GM18867 (cell line): ENCODE measurements at regions not wholly inside any gene's neighbourhood (a gene's known extent, or its start where the extent isn't known, plus 50 kb on each side); places are given as distances from the start of the nearest gene placed in this dataset.
"Not testable (repeated sequence)": the region's sequence is repeated elsewhere in the genome, so short reads cannot be mapped to it uniquely, and the experiment has no call there.

Source experiments
- ATAC-seq: cut with Tn5 transposase; IDR thresholded peaks from one replicate; pipeline ENCODE4 v1.9.1; 2021; ENCODE audit warnings: mild to moderate bottlenecking, moderate library complexity; ENCODE audit not compliant: unreplicated experiment

DNA sequence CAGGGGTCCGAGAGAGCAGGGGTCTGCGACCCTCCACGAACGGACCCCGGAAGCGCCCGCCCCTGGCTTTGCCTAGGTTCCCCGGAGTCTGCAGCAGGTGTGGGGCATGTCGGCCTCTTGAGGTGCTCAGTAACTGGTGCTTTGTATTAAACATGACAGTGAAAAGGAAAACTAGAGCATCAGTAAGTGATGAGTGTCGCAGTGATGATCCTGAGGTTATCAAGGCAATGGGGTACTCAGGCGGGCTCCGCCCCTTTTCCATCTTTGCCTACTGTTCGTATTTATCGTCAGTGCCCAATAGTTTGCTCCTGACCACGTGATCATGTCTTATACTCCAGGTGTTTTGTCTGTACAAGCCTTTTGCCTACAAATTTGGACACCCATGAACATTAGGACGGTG, 262.4 kb downstream of the ZNF37A start:
- ATAC-seq: peak; percentile 53

GRCh38 chr10:38362514-38362913, 268.4 kb downstream of the ZNF37A start:
- ATAC-seq: not testable (repeated sequence)

GRCh38 chr10:38364073-38364472, 269.9 kb downstream of the ZNF37A start:
- ATAC-seq: not testable (repeated sequence)

GRCh38 chr10:38365917-38366316, 271.8 kb downstream of the ZNF37A start:
- ATAC-seq: peak; percentile 75

DNA sequence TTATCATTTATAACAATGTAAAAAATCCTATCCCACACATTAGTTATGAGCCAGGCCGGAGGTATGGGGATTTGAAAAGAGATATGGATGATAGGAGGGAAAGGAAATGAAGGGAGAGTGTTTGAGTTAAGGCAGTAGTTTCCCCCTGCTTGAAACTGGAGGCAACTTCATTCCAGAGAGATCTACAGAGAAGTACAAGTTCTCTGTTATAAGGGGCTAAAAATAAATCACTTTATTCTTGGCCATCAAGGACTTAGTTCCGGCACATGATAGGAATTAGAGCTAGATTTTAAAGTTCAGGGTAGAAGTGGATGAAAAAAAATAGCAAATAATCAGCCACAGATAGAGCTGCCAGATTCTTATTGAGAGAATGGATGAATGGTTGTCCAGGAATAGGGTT, 289.7 kb downstream of the ZNF37A start:
- ATAC-seq: not testable (repeated sequence)

DNA sequence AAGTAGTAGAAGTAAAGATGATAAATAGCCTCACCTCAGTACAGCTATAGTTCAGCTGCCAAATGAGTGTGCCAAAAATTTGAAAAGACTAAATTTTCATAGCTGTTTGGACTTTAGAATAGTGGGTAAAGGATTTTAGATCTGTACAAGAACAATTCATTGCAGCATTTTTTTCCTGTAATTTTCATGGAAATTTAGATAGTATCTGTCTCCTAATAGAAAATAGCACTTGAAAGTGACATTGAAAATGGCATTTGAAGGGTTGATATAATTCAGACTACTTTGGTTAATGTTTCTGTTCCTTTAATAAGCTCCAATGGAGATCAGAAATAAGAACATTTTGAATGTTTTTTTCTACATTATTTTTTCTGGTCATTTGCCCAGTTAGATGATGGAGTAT, 292.7 kb downstream of the ZNF37A start:
- ATAC-seq: not testable (repeated sequence)

DNA sequence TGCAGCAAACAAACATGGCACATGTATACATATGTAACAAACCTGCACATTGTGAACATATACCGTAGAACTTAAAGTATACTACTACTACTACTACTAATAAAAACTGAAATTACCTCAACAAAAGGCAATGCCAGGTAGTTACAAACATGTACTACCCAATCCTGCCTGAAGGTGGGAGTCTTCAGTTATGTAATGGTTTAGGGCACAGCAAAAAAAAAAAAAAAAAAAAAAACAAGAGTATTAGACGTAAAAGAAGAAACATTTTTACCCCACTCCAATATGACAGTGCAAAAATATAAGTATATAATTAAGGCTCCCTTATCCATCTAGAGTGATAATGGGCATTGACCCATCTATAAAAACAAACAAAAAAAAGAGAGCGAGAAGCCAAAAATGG, 296.6 kb downstream of the ZNF37A start:
- peak; percentile 73 for ATAC-seq

DNA sequence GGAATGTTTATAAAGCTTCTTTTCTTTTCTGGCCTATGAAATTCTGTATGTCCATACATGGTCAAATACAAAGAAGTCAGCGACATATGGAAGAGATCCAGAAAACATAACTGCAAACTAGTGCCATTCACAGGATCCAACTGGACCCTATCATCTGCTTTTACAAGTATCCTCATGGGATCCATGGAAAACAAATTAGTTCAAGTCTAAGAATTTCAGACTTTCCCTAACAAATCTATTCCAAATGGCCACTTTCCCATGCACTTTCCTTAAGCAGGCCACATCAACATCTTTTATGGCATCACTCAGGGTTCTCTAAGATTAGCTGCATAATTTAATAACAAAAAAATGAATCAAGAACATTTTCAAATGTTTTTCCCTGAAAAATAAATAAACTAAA, 301.3 kb downstream of the ZNF37A start:
- not testable (repeated sequence) for ATAC-seq

DNA sequence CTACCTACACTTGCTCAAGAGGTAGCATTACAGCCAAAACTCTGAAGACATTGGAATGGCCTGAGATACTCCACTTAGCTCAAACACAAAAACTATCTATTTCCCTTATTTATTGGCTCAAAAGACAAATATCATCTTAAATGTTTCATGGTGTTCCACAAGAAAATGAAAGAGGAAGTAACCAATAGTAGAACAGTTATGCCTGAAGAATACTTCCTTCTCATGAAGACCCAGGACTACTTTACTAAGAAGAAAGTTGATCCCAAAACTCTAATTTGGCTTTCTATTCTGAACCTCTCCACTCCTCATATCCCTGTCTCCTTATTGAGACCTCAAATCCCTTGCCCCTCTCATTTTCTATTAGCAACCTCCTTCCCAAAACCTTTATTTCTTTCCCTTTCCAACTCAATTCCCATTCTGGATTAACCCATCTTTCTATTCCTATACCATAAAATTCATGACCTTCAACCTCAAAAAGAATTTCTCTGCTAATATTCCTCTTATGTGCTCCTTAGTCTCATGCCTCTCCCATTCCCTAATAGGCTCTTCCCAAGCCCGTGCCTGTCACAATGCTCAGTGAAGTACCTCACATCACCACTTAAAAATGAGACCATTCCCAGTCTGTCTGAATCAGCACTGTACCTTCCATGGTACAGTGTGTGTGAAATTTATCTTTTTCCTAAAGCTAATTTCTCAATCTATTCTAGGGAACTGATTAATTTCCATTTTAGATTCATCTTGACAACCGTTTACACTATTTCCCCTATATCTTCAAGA, 302.2 kb downstream of the ZNF37A start:
- ATAC-seq: not testable (repeated sequence)

DNA sequence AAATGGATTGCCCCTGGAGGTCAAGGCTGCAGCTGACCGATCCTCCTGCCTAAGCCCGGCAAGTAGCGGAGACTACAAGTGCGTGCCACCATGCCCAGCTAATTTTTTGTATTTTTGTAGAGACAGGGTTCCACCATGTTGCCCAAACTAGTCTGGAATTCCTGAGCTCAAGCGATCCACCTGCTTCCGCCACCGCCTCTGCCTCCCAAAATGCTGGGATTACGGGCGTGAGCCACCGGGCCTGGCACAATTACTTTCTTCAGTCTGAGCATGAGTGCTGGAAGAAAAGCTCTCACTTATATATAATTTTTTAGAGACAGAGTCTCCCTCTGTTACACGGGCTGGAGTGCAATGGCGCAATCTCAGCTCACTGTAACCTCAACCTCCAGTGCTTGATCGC, 307.4 kb downstream of the ZNF37A start:
- not testable (repeated sequence) for ATAC-seq

- ATAC-seq: peak; percentile 99
Measured at GRCh38 chr10:38402442-38403346, 308.6 kb downstream of the ZNF37A start.

GRCh38 chr10:38403347-38404117, 309.4 kb downstream of the ZNF37A start:
- ATAC-seq: not testable (repeated sequence)

DNA sequence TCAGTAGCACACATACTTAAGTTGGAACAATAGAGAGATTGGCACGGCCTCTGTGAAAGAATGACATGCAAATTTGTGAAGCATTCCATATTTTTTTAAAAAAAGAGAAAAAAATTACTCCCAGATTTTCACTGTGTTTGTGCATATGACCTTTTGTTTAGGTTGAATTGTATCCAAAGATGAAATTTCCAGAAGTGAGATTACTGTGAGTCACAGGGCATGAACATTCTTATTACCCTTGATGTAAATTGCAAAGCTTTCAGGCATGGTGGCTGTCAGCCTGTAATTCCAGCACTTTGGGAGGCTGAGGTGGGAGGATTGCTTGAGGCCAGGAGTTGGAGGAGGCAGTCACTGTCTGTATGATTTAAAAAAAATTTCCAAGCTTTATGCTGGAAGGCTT, 329.5 kb downstream of the ZNF37A start:
- ATAC-seq: not testable (repeated sequence)

DNA sequence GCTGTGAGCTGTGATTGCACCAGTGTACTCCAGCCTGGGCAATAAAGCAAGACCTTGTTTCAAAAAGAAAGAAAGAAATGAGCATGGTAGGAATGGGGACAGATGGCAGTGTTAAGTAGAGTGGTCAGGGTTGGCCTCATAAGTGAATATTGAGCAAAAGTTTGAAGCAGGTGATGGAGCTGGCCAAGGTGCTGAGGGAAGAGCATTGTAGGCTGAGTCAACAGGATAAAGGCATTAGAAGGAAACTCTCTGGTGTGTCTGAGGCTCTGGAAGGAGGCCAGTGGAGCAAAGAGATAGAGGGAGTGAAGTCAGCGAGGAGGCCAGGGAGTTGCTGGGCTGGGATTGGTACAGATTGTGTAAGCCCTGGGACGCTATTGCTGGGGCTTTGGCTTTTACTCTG, 336.1 kb downstream of the ZNF37A start:
- not testable (repeated sequence) for ATAC-seq

- not testable (repeated sequence) for ATAC-seq
Measured at GRCh38 chr10:38437359-38437758, 343.2 kb downstream of the ZNF37A start.

DNA sequence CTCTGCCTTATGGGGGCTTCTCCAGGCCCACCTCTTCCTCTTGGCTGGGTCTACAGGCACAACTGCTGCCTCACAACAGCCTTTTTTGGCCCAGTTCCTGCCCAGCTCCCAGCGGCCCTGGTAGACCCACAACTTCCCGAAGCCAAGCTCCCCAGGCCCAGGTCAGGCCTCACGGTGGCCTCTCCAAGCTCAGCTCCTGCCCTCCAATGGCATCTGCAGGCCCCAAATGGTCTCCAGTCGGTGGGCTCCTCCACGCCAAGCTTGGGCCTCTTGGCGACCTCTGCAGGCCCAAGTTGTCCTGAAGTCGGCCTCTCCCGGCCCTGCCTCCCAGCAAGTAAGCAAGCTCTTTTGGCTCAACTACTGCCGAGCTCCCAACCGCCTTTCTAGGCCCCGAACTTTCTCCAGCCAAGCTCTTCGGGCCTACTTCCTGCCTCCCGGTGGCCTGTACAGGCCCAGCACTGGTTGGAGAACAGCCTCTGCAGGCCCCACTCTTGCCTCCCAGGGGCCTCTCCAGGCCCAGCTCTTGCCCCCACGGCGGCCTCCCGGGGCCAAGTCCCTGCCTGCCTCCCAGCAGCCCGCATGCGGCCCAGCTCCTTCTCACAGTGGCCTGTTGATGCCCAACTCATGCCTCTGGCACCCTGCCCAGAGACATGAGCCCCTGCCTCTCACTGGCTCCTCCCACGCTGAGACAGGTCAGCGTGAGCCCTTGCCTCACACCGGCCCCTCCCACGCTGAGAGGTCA, 354.6 kb downstream of the ZNF37A start:
- not testable (repeated sequence) for ATAC-seq

DNA sequence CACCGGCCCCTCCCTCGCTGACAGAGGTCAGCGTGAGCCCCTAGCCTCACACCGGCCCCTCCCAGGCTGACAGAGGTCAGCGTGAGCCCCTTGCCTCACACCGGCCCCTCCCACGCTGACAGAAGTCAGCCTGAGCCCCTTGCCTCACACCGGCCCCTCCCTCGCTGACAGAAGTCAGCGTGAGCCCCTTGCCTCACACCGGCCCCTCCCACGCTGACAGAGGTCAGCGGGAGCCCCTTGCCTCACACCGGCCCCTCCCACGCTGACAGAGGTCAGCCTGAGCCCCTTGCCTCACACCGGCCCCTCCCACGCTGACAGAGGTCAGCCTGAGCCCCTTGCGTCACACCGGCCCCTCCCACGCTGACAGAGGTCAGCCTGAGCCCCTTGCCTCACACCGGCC, 355.5 kb downstream of the ZNF37A start:
- not testable (repeated sequence) for ATAC-seq

DNA sequence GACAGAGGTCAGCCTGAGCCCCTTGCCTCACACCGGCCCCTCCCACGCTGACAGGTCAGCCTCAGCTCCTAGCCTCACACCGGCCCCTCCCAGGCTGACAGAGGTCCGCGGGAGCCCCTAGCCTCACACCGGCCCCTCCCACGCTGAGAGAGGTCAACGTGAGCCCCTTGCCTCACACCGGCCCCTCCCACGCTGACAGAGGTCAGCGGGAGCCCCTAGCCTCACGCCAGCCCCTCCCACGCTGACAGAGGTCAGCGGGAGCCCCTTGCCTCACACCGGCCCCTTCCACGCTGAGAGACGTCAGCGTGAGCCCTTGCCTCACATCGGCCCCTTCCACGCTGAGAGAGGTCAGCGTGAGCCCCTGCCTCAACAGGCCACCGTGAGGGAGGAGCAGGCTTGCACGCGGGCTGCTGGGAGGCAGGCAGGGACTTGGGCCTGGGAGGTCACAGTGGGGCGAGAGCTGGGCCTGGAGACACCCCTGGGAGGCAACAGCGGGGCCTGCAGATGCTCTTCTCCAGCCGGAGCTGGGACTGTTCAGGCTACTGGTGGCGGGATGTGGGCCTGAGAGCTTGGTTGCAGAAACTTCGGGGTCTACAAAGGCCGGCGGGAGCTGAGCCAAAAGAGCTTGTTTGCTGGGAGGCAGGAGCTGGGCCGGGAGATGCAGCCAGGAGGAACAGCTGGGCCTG, 356.4 kb downstream of the ZNF37A start:
- not testable (repeated sequence) for ATAC-seq

DNA sequence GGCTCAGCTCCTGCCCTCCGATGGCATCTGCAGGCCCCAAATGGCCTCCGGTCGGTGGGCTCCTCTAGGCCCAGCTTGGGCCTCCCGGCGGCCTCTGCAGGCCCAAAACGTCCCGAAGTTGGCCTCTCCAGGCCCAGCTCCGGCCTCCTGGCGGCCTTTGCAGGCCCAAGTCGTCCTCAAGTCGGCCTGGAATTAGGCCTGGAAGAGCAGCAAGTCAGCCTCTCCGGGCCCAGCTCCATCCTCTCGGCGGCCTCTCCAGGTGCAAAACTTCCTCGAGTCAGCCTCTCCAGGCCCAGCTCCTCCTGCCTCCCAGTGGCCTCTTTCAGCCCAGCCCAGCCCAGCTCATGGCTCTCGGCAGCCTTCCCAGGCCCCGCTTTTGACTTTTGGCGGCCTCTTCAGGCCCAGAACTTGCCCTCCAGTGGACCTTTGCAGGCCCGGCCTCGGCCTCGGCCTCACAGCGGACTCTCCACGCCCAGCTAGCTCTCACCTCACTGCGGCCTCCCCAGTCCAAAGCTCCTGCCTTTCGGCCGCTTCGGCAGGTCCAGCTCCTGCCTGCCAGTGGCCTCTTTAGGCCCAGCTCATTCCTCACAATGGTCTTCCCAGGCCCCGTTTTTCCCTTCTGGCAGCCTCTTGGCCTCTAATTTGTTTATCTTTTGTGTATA, 357.3 kb downstream of the ZNF37A start:
- not testable (repeated sequence) for ATAC-seq
